ENCODE measurements at regions not wholly inside any gene's neighbourhood (a gene's known extent, or its start where the extent isn't known, plus 50 kb on each side); places are given as distances from the start of the nearest gene placed in this dataset.

GRCh38 chr3:101081446-101081845 is 88.2 kb upstream of the ABI3BP start:
- TF ChIP-seq CTCF (IDR thresholded peaks at IDR 0.05) (no peak), POLR2A (IDR thresholded peaks at IDR 0.05) (no peak), POLR2AphosphoS5 (IDR thresholded peaks at IDR 0.05; ENCODE audit: insufficient read depth in 1 of 2, low read depth in 1 of 2) (no peak)

All from vagina (tissue), 2 donors.